ENCODE measurements at regions not wholly inside any gene's neighbourhood (a gene's known extent, or its start where the extent isn't known, plus 50 kb on each side); places are given as distances from the start of the nearest gene placed in this dataset.

DNA sequence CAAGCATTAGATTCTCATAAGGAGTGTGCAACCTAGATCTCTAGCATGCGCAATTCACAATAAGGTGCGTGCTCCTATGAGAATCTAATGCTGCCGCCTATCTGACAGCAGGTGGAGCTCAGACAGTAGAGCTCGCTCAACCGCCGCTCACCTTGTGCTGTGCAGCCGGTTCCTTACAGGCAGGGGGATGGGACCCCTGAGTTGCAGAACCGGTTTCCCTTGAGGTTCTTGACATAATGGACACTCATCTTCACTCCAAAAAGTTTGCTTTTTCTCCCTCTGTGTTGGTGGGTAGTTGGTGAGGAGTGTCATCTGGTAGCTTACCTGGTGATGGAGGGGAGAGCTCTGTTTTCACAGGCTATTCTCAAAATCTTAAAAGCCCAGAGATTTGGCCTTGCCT, 324.0 kb upstream of the TBL1XR1 start:
- TF ChIP-seq POLR2A (IDR thresholded peaks at IDR 0.05; ENCODE audit: low read depth, low read length) (no peak), TAF1 (IDR thresholded peaks at IDR 0.05; ENCODE audit: borderline replicate concordance, low read depth, low read length) (no peak), POLR2AphosphoS5 (IDR thresholded peaks at IDR 0.05; ENCODE audit: low read depth, low read length) (no peak)
